IMR-90 (cell line): ENCODE measurements at regions not wholly inside any gene's neighbourhood (a gene's known extent, or its start where the extent isn't known, plus 50 kb on each side); places are given as distances from the start of the nearest gene placed in this dataset.

Experiments used
- ATAC-seq: fragments of 200-7000 bp; cut with Tn5 transposase; 2 replicates; pipeline ENCODE4 v1.9.1; 2020; ENCODE audit warnings: low read depth, mild to moderate bottlenecking, moderate library complexity
- BruUV-seq: library from RNA; stranded (reverse); fragments of 400-500 nt; replicated peaks from 2 replicates; lab custom pipeline; 2021; lab: Mats Ljungman, UMichigan
- CTCF ChIA-PET: fragments of 300-600 bp; formaldehyde crosslinking; extraction: SDS; loops from one replicate; lab custom pipeline; 2021; ENCODE audit warnings: antibody characterized with exemption; lab: Yijun Ruan, JAX
- POLR2A ChIA-PET: fragments of 300-600 bp; sonication (Branson Sonifier 250); formaldehyde crosslinking; loops from one replicate; lab custom pipeline; 2022; ENCODE audit warnings: antibody characterized with exemption; ENCODE audit not compliant: unreplicated experiment; lab: Charles Lee
- DNase-seq: peaks from one replicate; pipeline ENCODE4 v3.0.0; 2013
- H2AFZ ChIP-seq: replicated peaks from 2 replicates; pipeline ENCODE3; 2013; ENCODE audit warnings: low read length, mild to moderate bottlenecking; ENCODE audit not compliant: poor library complexity
- H2AK5ac ChIP-seq: 2 replicates; pipeline ENCODE4 v1.6.1; 2013; ENCODE audit warnings: low read depth, low read length, inconsistent platforms
- H2AK9ac ChIP-seq: replicated peaks from 2 replicates; pipeline ENCODE3; 2013; ENCODE audit warnings: mild to moderate bottlenecking, low read depth, low read length, moderate library complexity; ENCODE audit not compliant: poor library complexity
- H2BK120ac ChIP-seq: 2 replicates; pipeline ENCODE4 v1.6.1; 2013; ENCODE audit warnings: low read depth, low read length, inconsistent platforms
- H2BK15ac ChIP-seq: 3 replicates; pipeline ENCODE4 v1.6.1; 2013; ENCODE audit warnings: low read depth, low read length, inconsistent platforms
- H2BK20ac ChIP-seq: 2 replicates; pipeline ENCODE4 v1.6.1; 2013; ENCODE audit warnings: low read depth, mild to moderate bottlenecking, inconsistent platforms, low read length, moderate library complexity
- H2BK5ac ChIP-seq: 2 replicates; pipeline ENCODE4 v1.6.1; 2013; ENCODE audit warnings: mild to moderate bottlenecking, low read depth, low read length, inconsistent platforms; ENCODE audit not compliant: poor library complexity, severe bottlenecking
- H3K14ac ChIP-seq: replicated peaks from 2 replicates; pipeline ENCODE4 v1.6.1; 2013; ENCODE audit warnings: low read depth, low read length, inconsistent platforms
- H3K18ac ChIP-seq: 2 replicates; pipeline ENCODE4 v1.6.1; 2013; ENCODE audit warnings: low read depth, low read length, control low read depth
- H3K23ac ChIP-seq: 2 replicates; pipeline ENCODE4 v1.6.1; 2013; ENCODE audit warnings: low read depth, low read length, inconsistent platforms
- H3K27ac ChIP-seq: 2 replicates; pipeline ENCODE4 v1.5.1; 2013; ENCODE audit warnings: mild to moderate bottlenecking, control low read depth, low read length; ENCODE audit not compliant: insufficient read depth
- H3K27me3 ChIP-seq: 2 replicates; pipeline ENCODE4 v1.6.1; 2013; ENCODE audit warnings: low read length; ENCODE audit not compliant: control insufficient read depth, insufficient read depth
- H3K36me3 ChIP-seq: 2 replicates; pipeline ENCODE4 v1.6.1; 2013; ENCODE audit warnings: low read length, mixed read lengths; ENCODE audit not compliant: control insufficient read depth, insufficient read depth
- H3K4ac ChIP-seq: 2 replicates; pipeline ENCODE4 v1.6.1; 2013; ENCODE audit warnings: low read depth, low read length, inconsistent platforms
- H3K4me1 ChIP-seq: 2 replicates; pipeline ENCODE4 v1.6.1; 2013; ENCODE audit warnings: low read length, mixed read lengths; ENCODE audit not compliant: control insufficient read depth, insufficient read depth
- H3K4me2 ChIP-seq: 2 replicates; pipeline ENCODE4 v1.6.1; 2013; ENCODE audit warnings: low read depth, mild to moderate bottlenecking, control low read depth, low read length, moderate library complexity
- H3K4me3 ChIP-seq: 2 replicates; pipeline ENCODE4 v1.5.1; 2013; ENCODE audit warnings: low read depth, mild to moderate bottlenecking, control low read depth, low read length, moderate library complexity; ENCODE audit not compliant: insufficient read depth
- H3K56ac ChIP-seq: 2 replicates; pipeline ENCODE4 v1.6.1; 2013; ENCODE audit warnings: low read length, inconsistent platforms; ENCODE audit not compliant: insufficient read depth; ENCODE audit errors: extremely low read depth
- H3K79me1 ChIP-seq, 2 experiments: 2 replicates each; pipeline ENCODE4 v1.6.1; 2013; ENCODE audit warnings: low read length in 2 of 2, inconsistent platforms in 1 of 2, low read depth in 1 of 2
- H3K9ac ChIP-seq: 2 replicates; pipeline ENCODE4 v1.6.1; 2013; ENCODE audit warnings: low read depth, low read length, control low read depth
- H3K9me1 ChIP-seq: 2 replicates; pipeline ENCODE4 v1.6.1; 2013; ENCODE audit warnings: low read length, inconsistent platforms; ENCODE audit not compliant: insufficient read depth
- H3K9me3 ChIP-seq: 2 replicates; pipeline ENCODE4 v1.6.1; 2013; ENCODE audit warnings: low read length; ENCODE audit not compliant: control insufficient read depth, insufficient read depth
- H4K20me1 ChIP-seq: 2 replicates; pipeline ENCODE4 v1.6.1; 2013; ENCODE audit warnings: low read length, inconsistent platforms; ENCODE audit not compliant: insufficient read depth
- H4K5ac ChIP-seq: 2 replicates; pipeline ENCODE4 v1.6.1; 2013; ENCODE audit warnings: mild to moderate bottlenecking, low read depth, low read length, control low read depth
- H4K8ac ChIP-seq, 2 experiments: 2 replicates each; pipeline ENCODE4 v1.6.1; 2013; ENCODE audit warnings: low read depth in 2 of 2, low read length in 2 of 2, control low read depth in 1 of 2, inconsistent platforms in 1 of 2
- H4K91ac ChIP-seq: 2 replicates; pipeline ENCODE4 v1.6.1; 2013; ENCODE audit warnings: low read depth, low read length, inconsistent platforms; ENCODE audit not compliant: insufficient read depth
- CEBPB ChIP-seq: IDR thresholded peaks from 2 replicates; pipeline ENCODE4 v1.6.1; 2012; ENCODE audit warnings: low read depth, low read length, improper control_type of control experiment
- FOS ChIP-seq: fragments of 150-350 bp; IDR thresholded peaks from 2 replicates; pipeline ENCODE4 v1.6.1; 2016; ENCODE audit warnings: low read depth, low read length
- MAFK ChIP-seq: IDR thresholded peaks from 2 replicates; pipeline ENCODE4 v1.6.1; 2012; ENCODE audit warnings: low read depth, low read length, improper control_type of control experiment
- MAZ ChIP-seq: IDR thresholded peaks from 2 replicates; pipeline ENCODE4 v1.6.1; 2012; ENCODE audit warnings: low read depth, mild to moderate bottlenecking, low read length, improper control_type of control experiment, moderate library complexity, borderline replicate concordance
- RAD21 ChIP-seq: IDR thresholded peaks from 2 replicates; pipeline ENCODE4 v1.6.1; 2012; ENCODE audit warnings: low read length, improper control_type of control experiment
- RCOR1 ChIP-seq: IDR thresholded peaks from 2 replicates; pipeline ENCODE4 v1.6.1; 2012; ENCODE audit warnings: mild to moderate bottlenecking, low read length, improper control_type of control experiment; ENCODE audit not compliant: insufficient replicate concordance
- RFX5 ChIP-seq: IDR thresholded peaks from 2 replicates; pipeline ENCODE4 v1.8.0; 2012; ENCODE audit warnings: low read depth, mild to moderate bottlenecking, low read length, moderate library complexity
- SMC3 ChIP-seq: fragments of 150-350 bp; IDR thresholded peaks from 2 replicates; pipeline ENCODE4 v1.6.1; 2016; ENCODE audit warnings: low read depth, mild to moderate bottlenecking, antibody characterized with exemption, low read length, moderate library complexity
- WGBS, 2 experiments: methylation state at CpG; one replicate each; pipeline versions ENCODE4 v1.1.5 to v1.1.7; 2013; ENCODE audit warnings: missing lambda C conversion rate in 2 of 2; ENCODE audit not compliant: insufficient read length in 1 of 2; ENCODE audit errors: extremely low coverage in 2 of 2; 5-methylcytosine and 5-hydroxymethylcytosine counted together
- dilution Hi-C: fragments of 300-500 bp; cut with HindIII; formaldehyde crosslinking; loops from one replicate; pipeline ENCODE4 v1.14.3; 2018; ENCODE audit warnings: low sequenced_read_pairs; ENCODE audit not compliant: unreplicated experiment
- in situ Hi-C: fragments of 300-500 bp; cut with MboI; formaldehyde crosslinking; loops from 3 replicates; pipeline ENCODE4 v1.14.3; 2019; ENCODE audit warnings: low sequenced_read_pairs, inconsistent platforms, mixed read lengths
- intact Hi-C: fragments of 100-400 bp; cut with micrococcal nuclease; formaldehyde crosslinking; loops from 2 replicates; pipeline ENCODE4 v1.10.0; 2022
- TF ChIP-seq, protein P1 (sequence below): fragments of 150-350 bp; IDR thresholded peaks from 2 replicates; pipeline ENCODE4 v1.6.1; 2016; ENCODE audit warnings: low read depth, mild to moderate bottlenecking, low read length, moderate library complexity, borderline replicate concordance
- TF ChIP-seq, protein P2 (sequence below): conservative IDR thresholded peaks from 2 replicates; pipeline ENCODE4 v1.5.1; 2012; ENCODE audit warnings: mild to moderate bottlenecking, low read depth, low read length, improper control_type of control experiment

DNA sequence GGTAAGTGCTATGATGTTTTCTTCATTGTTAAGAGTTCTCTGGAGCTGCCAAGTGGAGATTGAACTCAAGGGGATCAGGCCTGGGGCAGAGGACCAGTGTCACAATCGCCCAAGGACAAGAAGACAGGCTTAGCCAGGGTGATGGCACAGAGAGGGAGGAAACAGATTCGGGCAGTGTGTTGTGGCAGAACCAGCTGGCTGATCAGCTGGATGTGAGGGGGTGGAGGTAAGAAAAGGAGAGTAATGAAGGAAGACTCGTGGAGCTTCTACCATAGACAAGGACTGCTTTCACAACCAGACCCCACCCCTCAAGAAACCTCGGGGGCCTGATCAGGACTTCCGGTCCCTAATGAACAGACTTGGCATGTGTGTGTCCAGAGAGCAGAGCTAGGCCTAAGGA lies 60.9 kb upstream of the LINGO1 start:
- TF ChIP-seq RCOR1 (no peak), MAFK (no peak), SMC3 (no peak), MAZ (no peak), CEBPB (no peak), RFX5 (no peak), RAD21 (no peak), FOS (no peak)
- TF ChIP-seq, protein P1, sequence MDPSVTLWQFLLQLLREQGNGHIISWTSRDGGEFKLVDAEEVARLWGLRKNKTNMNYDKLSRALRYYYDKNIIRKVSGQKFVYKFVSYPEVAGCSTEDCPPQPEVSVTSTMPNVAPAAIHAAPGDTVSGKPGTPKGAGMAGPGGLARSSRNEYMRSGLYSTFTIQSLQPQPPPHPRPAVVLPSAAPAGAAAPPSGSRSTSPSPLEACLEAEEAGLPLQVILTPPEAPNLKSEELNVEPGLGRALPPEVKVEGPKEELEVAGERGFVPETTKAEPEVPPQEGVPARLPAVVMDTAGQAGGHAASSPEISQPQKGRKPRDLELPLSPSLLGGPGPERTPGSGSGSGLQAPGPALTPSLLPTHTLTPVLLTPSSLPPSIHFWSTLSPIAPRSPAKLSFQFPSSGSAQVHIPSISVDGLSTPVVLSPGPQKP, result no peak
- TF ChIP-seq, protein P2, sequence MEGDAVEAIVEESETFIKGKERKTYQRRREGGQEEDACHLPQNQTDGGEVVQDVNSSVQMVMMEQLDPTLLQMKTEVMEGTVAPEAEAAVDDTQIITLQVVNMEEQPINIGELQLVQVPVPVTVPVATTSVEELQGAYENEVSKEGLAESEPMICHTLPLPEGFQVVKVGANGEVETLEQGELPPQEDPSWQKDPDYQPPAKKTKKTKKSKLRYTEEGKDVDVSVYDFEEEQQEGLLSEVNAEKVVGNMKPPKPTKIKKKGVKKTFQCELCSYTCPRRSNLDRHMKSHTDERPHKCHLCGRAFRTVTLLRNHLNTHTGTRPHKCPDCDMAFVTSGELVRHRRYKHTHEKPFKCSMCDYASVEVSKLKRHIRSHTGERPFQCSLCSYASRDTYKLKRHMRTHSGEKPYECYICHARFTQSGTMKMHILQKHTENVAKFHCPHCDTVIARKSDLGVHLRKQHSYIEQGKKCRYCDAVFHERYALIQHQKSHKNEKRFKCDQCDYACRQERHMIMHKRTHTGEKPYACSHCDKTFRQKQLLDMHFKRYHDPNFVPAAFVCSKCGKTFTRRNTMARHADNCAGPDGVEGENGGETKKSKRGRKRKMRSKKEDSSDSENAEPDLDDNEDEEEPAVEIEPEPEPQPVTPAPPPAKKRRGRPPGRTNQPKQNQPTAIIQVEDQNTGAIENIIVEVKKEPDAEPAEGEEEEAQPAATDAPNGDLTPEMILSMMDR, result no peak
- Histone ChIP-seq H3K4me1 (no peaks in the 10 kb centered on the region), H4K5ac (no peak overlapping the region), H3K4ac (no peak overlapping the region), H3K23ac (no peak overlapping the region), H3K4me3 (no peak overlapping the region), H4K8ac (no peak overlapping the region), H2BK20ac (no peak overlapping the region), H2BK15ac (no peak overlapping the region), H3K9me3 (no peaks in the 10 kb centered on the region), H3K56ac (no peak overlapping the region), H2AFZ (no peak overlapping the region), H2BK5ac (no peak overlapping the region), H4K20me1 (no peaks in the 10 kb centered on the region), H3K18ac (no peak overlapping the region), H2AK9ac (no peak overlapping the region), H3K27ac (no peak overlapping the region), H3K14ac (no peak overlapping the region), H4K91ac (no peak overlapping the region), H3K79me1 (no peaks in the 10 kb centered on the region), H3K9me1 (no peaks in the 10 kb centered on the region), H3K27me3 (peaks cover 46% of the 10 kb centered on the region), H3K9ac (no peak overlapping the region), H2AK5ac (no peak overlapping the region), H3K36me3 (no peaks in the 10 kb centered on the region), H3K4me2 (no peak overlapping the region), H2BK120ac (no peak overlapping the region)
- in situ Hi-C loops (no loop called here), dilution Hi-C loops (no loop called here), intact Hi-C loops (no loop called here)
- DNase-seq (no peak), ATAC-seq (no peak)
- BruUV-seq, result no TSS peak
- ChIA-PET POLR2A (no interaction called here), CTCF (no interaction called here)
- whole genome bisulfite sequencing, 2 experiments, result no CpG with 5 or more reads among the region's 5 CpGs
